SK-MEL-5 (cell line): ENCODE measurements at regions not wholly inside any gene's neighbourhood (a gene's known extent, or its start where the extent isn't known, plus 50 kb on each side); places are given as distances from the start of the nearest gene placed in this dataset.

ENCODE experiments used
- DNase-seq: peaks from one replicate; pipeline ENCODE4 v3.0.0-alpha.2; 2016; ENCODE audit warnings: low read depth, low spot score
- in situ Hi-C: cut with HindIII; loops from 2 replicates; pipeline ENCODE4 v1.10.0; 2016; ENCODE audit warnings: low sequenced_read_pairs, high pct_unique_total_duplicates, low pct_unique_long_range_greater_than_20kb

- no peak for DNase-seq
- in situ Hi-C loops: no loop called here
These were observed 887.7 kb downstream of the CDH11 start for GRCh38 chr16:64234200-64234599.

- no peak for DNase-seq
- in situ Hi-C loops: no loop called here
These were observed 896.2 kb downstream of the CDH11 start for GRCh38 chr16:64225696-64226095.

GRCh38 chr16:64225036-64225435 is 896.8 kb downstream of the CDH11 start:
- in situ Hi-C loops: no loop called here
- no peak for DNase-seq

- in situ Hi-C loops: no loop called here
- no peak for DNase-seq
These were observed 903.9 kb downstream of the CDH11 start for GRCh38 chr16:64217789-64218535.

GRCh38 chr16:64215730-64216129 is 906.1 kb downstream of the CDH11 start:
- no peak for DNase-seq
- in situ Hi-C loops: no loop called here

GRCh38 chr16:64211331-64211730 is 910.5 kb downstream of the CDH11 start:
- no peak for DNase-seq
- in situ Hi-C loops: no loop called here

- in situ Hi-C loops: no loop called here
- no peak for DNase-seq
These were observed 915.0 kb downstream of the CDH11 start for GRCh38 chr16:64206862-64207261.

GRCh38 chr16:64203126-64203525 is 918.7 kb downstream of the CDH11 start:
- in situ Hi-C loops: no loop called here
- no peak for DNase-seq

GRCh38 chr16:64202571-64202970 is 919.3 kb downstream of the CDH11 start:
- in situ Hi-C loops: no loop called here
- DNase-seq: no peak

- DNase-seq: no peak
- in situ Hi-C loops: no loop called here
These were observed 925.4 kb downstream of the CDH11 start for GRCh38 chr16:64196444-64196843.

- in situ Hi-C loops: no loop called here
- DNase-seq: no peak
These were observed 935.9 kb downstream of the CDH11 start for GRCh38 chr16:64185954-64186353.

- DNase-seq: peak; percentile 88
- in situ Hi-C loops: no loop called here
These were observed 937.7 kb downstream of the CDH11 start for GRCh38 chr16:64184156-64184555.

GRCh38 chr16:64182985-64183384 is 938.9 kb downstream of the CDH11 start:
- no peak for DNase-seq
- in situ Hi-C loops: no loop called here

- in situ Hi-C loops: no loop called here
- DNase-seq: no peak
These were observed 940.5 kb downstream of the CDH11 start for GRCh38 chr16:64181271-64181925.

- in situ Hi-C loops: no loop called here
- DNase-seq: no peak
These were observed 941.5 kb downstream of the CDH11 start for GRCh38 chr16:64180136-64180900.

GRCh38 chr16:64174327-64174726 is 947.5 kb downstream of the CDH11 start:
- DNase-seq: no peak
- in situ Hi-C loops: no loop called here

GRCh38 chr16:64172652-64173051 is 949.2 kb downstream of the CDH11 start:
- no peak for DNase-seq
- in situ Hi-C loops: no loop called here

- no peak for DNase-seq
- in situ Hi-C loops: no loop called here
These were observed 949.6 kb downstream of the CDH11 start for GRCh38 chr16:64172226-64172625.

- DNase-seq: no peak
- in situ Hi-C loops: no loop called here
These were observed 950.2 kb downstream of the CDH11 start for GRCh38 chr16:64171632-64172031.
